ENCODE measurements at regions not wholly inside any gene's neighbourhood (a gene's known extent, or its start where the extent isn't known, plus 50 kb on each side); places are given as distances from the start of the nearest gene placed in this dataset.

GRCh38 chr4:158010361-158010760 is 162.5 kb downstream of the GASK1B start:
- no peak for TF ChIP-seq POLR2A (IDR thresholded peaks at IDR 0.05)
- TF ChIP-seq CTCF (IDR thresholded peaks at IDR 0.05 in 8 of 11, conservative IDR thresholded peaks at IDR 0.05 in 3 of 11) = no peak
- TF ChIP-seq POLR2AphosphoS5 (IDR thresholded peaks at IDR 0.05) = no peak

Measured in spleen (tissue), 7 donors.